GM10248 (cell line): ENCODE measurements at regions not wholly inside any gene's neighbourhood (a gene's known extent, or its start where the extent isn't known, plus 50 kb on each side); places are given as distances from the start of the nearest gene placed in this dataset.

Source experiments
- CTCF ChIA-PET: fragments of 300-600 bp; sonication (Branson Sonifier 250); formaldehyde crosslinking; extraction: SDS; loops from one replicate; lab custom pipeline; 2021; ENCODE audit warnings: antibody characterized with exemption; lab: Yijun Ruan, JAX
- POLR2A ChIA-PET: fragments of 350-650 bp; sonication (Branson Sonifier 250); formaldehyde crosslinking; extraction: SDS; loops from one replicate; lab custom pipeline; 2020; ENCODE audit warnings: antibody characterized with exemption; lab: Yijun Ruan, JAX
- DNase-seq: peaks from one replicate; pipeline ENCODE4 v3.0.0; 2012; ENCODE audit errors: extremely low spot score
- CTCF ChIP-seq: IDR thresholded peaks from 2 replicates; pipeline ENCODE4 v1.5.1; 2012; ENCODE audit warnings: mild to moderate bottlenecking, low read depth; ENCODE audit errors: extremely low read depth, missing control alignments, control extremely low read depth

DNA sequence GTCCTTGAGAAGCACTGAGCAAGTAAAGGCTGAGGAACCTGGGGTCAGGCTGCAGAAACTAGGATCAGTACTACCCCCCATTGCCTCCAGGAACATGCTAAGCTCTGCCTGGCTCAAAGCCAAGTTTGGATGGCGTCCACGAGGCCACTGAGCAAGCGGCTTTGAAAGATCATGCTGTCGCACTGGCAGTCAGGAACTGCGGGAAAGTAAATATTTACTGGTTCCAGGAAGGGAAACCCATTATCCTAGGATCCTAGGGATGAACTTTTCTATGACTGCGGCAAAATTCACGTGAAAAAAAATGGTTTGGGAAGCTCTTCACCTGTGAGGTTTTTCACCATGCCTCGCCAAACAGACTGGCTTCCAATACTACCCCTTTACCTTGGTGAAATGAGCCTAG is 75.3 kb upstream of the PJA2 start:
- CTCF ChIA-PET, result interaction anchor here (1.3 to 1.4 kb wide), 2 partner anchors 19 to 843 kb away, joined by 3 read pairs; no protein-coding TSS in a partner anchor
- no peak for TF ChIP-seq CTCF
- DNase-seq, result no peak
- POLR2A ChIA-PET, result no interaction called here

DNA sequence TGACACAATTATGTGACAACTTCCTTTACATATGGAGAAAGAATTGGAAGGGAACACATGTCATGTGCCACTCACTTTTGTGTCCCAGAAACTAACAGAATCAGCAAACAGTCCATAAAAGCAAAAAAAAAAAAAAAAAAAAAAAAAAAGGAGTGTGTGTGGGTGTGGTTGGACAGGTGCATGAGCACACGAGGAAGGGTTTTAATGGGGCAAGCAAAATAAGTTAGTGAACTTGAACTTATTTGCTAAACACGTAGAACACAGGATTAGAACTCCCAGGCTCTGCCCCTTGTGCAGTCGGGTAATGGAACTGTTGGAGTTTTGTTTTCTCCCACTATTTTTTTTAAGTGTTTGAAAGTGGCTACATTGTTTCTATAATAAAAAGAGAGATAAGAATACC is 74.8 kb upstream of the PJA2 start:
- CTCF ChIA-PET, result interaction anchor here (1.2 kb wide), 1 partner anchor 15 kb away, joined by 3 read pairs; no protein-coding TSS in a partner anchor
- DNase-seq, result no peak
- TF ChIP-seq CTCF, result no peak
- POLR2A ChIA-PET, result no interaction called here

DNA sequence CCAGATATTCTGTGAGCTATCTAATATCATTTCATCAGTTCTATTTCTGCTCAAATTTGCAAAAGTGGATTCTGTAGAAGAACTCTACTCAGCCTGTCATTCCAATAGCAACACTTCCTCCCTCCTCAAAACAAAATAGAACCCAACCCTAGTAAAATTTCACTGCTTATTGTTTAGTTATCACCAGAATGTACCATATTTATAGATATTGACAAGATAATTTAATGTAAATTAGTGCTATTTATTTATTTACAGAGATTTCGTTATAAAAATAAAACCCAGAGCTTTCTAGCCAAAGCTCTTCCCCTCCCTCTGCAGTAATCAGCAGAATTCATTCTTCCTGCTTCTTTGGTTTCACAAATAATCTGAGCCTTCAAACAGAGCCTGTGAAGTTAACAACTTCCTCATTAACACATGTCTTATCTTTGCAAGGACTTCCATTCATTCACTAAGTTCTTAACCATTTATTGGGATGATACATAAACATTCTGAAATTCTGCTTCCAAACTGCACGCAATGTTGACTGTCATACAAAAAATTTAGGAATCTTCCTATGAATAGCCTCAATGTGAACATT is 73.7 kb upstream of the PJA2 start:
- DNase-seq, result no peak
- POLR2A ChIA-PET, result no interaction called here
- TF ChIP-seq CTCF, result no peak
- CTCF ChIA-PET, result interaction anchor here (1.2 to 2.1 kb wide), 3 partner anchors 9 to 16 kb away, joined by 3 to 7 read pairs (median 4); no protein-coding TSS in a partner anchor

GRCh38 chr5:109482748-109483147 is 73.0 kb upstream of the PJA2 start:
- POLR2A ChIA-PET, result no interaction called here
- CTCF ChIA-PET, result interaction anchor here (1.3 to 2.1 kb wide), 2 partner anchors 10 to 13 kb away, joined by 4 to 7 read pairs; no protein-coding TSS in a partner anchor
- TF ChIP-seq CTCF, result no peak
- no peak for DNase-seq

GRCh38 chr5:109479260-109479860 is 69.6 kb upstream of the PJA2 start:
- ChIA-PET CTCF (interaction anchor here (0.7 to 1.1 kb wide), 2 partner anchors 28 to 837 kb away, joined by 3 read pairs; no protein-coding TSS in a partner anchor), POLR2A (no interaction called here)
- peak; percentile 13 for DNase-seq
- peak; percentile 40 for TF ChIP-seq CTCF

DNA sequence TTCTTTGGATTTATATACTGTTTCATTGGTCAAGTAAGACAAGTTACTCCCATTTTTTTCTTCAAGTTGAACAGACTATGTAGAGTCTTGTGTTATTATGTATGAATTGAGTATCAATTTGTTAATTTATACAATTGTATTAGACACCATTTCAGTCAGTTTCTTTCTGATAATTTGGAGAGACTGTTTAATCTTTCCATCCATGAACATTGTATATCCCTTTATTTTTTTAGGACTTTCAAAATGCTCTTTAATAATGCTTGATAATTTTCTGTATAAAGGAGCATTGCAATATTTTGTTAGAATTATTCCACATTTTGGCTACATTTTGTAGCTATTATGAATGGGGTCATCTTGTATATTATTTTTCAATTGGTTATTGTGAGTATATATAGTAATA is 69.1 kb upstream of the PJA2 start:
- no peak for TF ChIP-seq CTCF
- DNase-seq, result no peak
- ChIA-PET CTCF (interaction anchor here (0.7 kb wide), 1 partner anchor 28 kb away, joined by 3 read pairs; no protein-coding TSS in a partner anchor), POLR2A (no interaction called here)
